ENCODE measurements at regions not wholly inside any gene's neighbourhood (a gene's known extent, or its start where the extent isn't known, plus 50 kb on each side); places are given as distances from the start of the nearest gene placed in this dataset.

DNA sequence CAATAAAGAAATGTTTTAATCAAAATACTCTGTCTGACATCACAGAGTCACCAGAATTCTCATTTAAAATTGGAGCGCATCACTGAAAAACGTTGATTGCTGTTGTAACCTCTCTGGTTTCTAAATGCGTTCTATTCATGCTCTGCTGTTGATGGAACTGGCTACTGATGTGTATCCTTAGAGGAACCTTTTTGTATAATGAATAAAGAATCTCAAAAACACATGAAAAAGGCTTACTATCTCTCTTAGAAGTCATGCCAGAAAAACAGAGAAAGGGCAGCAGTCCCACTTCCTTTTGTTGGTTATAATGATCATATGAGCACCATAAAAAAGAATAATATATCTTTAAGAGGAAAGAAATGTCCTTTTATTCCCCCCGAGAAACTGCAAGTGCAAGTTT is 615.5 kb downstream of the TLE1 start:
- Histone ChIP-seq H3K79me2 (ENCODE audit: insufficient read depth, low read length) (no peaks in the 10 kb centered on the region), H2AFZ (ENCODE audit: low read length) (no peak overlapping the region), H3K4me3 (ENCODE audit: low read length, poor library complexity, severe bottlenecking) (no peak overlapping the region), H3K36me3 (ENCODE audit: insufficient read depth, low read length) (no peaks in the 10 kb centered on the region), H4K20me1 (ENCODE audit: insufficient read depth, low read length, poor library complexity, severe bottlenecking) (no peaks in the 10 kb centered on the region), H3K4me1 (ENCODE audit: insufficient read depth, low read length, poor library complexity, severe bottlenecking) (peaks cover 5% of the 10 kb centered on the region), H3K27me3 (ENCODE audit: insufficient read depth, low read length, poor library complexity, severe bottlenecking) (no peaks in the 10 kb centered on the region), H3K9ac (ENCODE audit: low read depth, low read length, poor library complexity, severe bottlenecking) (no peak overlapping the region), H3F3A (ENCODE audit: low read depth) (no peaks in the 10 kb centered on the region), H3K9me2 (replicated peaks; ENCODE audit: low read depth, low read length) (no peaks in the 10 kb centered on the region), H3K4me2 (ENCODE audit: low read depth, low read length, poor library complexity, severe bottlenecking) (no peak overlapping the region), H3K9me3 (ENCODE audit: insufficient read depth, low read depth, low read length) (no peaks in the 10 kb centered on the region)
- TF ChIP-seq, protein P1, sequence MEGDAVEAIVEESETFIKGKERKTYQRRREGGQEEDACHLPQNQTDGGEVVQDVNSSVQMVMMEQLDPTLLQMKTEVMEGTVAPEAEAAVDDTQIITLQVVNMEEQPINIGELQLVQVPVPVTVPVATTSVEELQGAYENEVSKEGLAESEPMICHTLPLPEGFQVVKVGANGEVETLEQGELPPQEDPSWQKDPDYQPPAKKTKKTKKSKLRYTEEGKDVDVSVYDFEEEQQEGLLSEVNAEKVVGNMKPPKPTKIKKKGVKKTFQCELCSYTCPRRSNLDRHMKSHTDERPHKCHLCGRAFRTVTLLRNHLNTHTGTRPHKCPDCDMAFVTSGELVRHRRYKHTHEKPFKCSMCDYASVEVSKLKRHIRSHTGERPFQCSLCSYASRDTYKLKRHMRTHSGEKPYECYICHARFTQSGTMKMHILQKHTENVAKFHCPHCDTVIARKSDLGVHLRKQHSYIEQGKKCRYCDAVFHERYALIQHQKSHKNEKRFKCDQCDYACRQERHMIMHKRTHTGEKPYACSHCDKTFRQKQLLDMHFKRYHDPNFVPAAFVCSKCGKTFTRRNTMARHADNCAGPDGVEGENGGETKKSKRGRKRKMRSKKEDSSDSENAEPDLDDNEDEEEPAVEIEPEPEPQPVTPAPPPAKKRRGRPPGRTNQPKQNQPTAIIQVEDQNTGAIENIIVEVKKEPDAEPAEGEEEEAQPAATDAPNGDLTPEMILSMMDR (conservative IDR thresholded peaks at IDR 0.05; ENCODE audit: low read length) = no peak
- no peak for TF ChIP-seq EZH2phosphoT487 (IDR thresholded peaks at IDR 0.05; ENCODE audit: borderline replicate concordance)

DNA sequence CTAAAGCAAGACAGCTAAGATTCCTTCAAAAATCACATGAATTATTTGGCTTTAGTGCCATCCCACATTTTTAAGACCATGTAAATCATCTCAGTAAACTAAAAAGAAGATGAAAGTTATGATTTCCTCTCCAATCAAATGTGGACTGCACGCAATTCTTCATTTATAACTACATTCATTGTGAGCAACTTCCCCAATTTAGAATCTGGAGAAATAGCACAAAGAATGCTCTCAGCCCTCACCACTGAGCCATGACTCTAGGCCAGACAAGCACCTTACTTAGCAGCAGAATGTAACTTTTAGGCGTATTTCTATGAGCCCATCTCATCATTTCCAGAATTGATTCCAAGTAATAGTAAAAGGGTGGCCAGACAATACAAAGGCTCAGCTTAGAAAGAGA is 616.6 kb downstream of the TLE1 start:
- Histone ChIP-seq H3K36me3 (ENCODE audit: insufficient read depth, low read length) (no peaks in the 10 kb centered on the region), H3K9me3 (ENCODE audit: insufficient read depth, low read depth, low read length) (no peaks in the 10 kb centered on the region), H2AFZ (ENCODE audit: low read length) (no peak overlapping the region), H3K9me2 (replicated peaks; ENCODE audit: low read depth, low read length) (no peaks in the 10 kb centered on the region), H4K20me1 (ENCODE audit: insufficient read depth, low read length, poor library complexity, severe bottlenecking) (no peaks in the 10 kb centered on the region), H3K4me1 (ENCODE audit: insufficient read depth, low read length, poor library complexity, severe bottlenecking) (peaks cover 5% of the 10 kb centered on the region), H3K4me2 (ENCODE audit: low read depth, low read length, poor library complexity, severe bottlenecking) (no peak overlapping the region), H3K27me3 (ENCODE audit: insufficient read depth, low read length, poor library complexity, severe bottlenecking) (no peaks in the 10 kb centered on the region), H3K79me2 (ENCODE audit: insufficient read depth, low read length) (no peaks in the 10 kb centered on the region), H3K4me3 (ENCODE audit: low read length, poor library complexity, severe bottlenecking) (no peak overlapping the region), H3K9ac (ENCODE audit: low read depth, low read length, poor library complexity, severe bottlenecking) (no peak overlapping the region), H3F3A (ENCODE audit: low read depth) (no peaks in the 10 kb centered on the region)
- TF ChIP-seq, protein P1 (conservative IDR thresholded peaks at IDR 0.05; ENCODE audit: low read length) = no peak
- TF ChIP-seq EZH2phosphoT487 (IDR thresholded peaks at IDR 0.05; ENCODE audit: borderline replicate concordance) = no peak

DNA sequence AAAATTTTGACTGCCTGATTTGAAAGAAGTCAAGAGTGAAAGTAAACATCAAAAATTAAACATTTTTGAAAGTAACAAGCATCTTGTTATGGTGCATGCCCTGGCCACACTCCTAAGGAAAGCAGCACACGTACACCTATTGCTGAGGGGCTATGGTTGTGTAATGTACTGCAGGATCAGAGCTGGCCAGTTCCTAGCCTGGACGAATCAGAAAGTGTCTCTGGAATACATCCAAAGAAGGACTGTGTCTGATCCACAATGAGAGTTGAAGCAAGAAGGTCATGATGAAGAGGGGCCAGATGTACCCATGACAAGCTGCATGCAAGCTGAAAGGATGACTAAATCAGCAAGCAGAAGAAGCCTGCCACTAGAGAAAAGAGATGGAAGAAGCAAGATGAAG is 618.2 kb downstream of the TLE1 start:
- no peaks in the 10 kb centered on the region for H3K9me3 ChIP-seq (ENCODE audit: insufficient read depth, low read depth, low read length)
- no peak overlapping the region for H3K4me2 ChIP-seq (ENCODE audit: low read depth, low read length, poor library complexity, severe bottlenecking)
- no peak overlapping the region for H3K4me3 ChIP-seq (ENCODE audit: low read length, poor library complexity, severe bottlenecking)
- H3K9ac ChIP-seq (ENCODE audit: low read depth, low read length, poor library complexity, severe bottlenecking) = no peak overlapping the region
- no peaks in the 10 kb centered on the region for H4K20me1 ChIP-seq (ENCODE audit: insufficient read depth, low read length, poor library complexity, severe bottlenecking)
- no peaks in the 10 kb centered on the region for H3F3A ChIP-seq (ENCODE audit: low read depth)
- peaks cover 5% of the 10 kb centered on the region for H3K4me1 ChIP-seq (ENCODE audit: insufficient read depth, low read length, poor library complexity, severe bottlenecking)
- H3K27me3 ChIP-seq (ENCODE audit: insufficient read depth, low read length, poor library complexity, severe bottlenecking) = no peaks in the 10 kb centered on the region
- H2AFZ ChIP-seq (ENCODE audit: low read length) = no peak overlapping the region
- TF ChIP-seq, protein P1 (conservative IDR thresholded peaks at IDR 0.05; ENCODE audit: low read length) = no peak
- H3K9me2 ChIP-seq (replicated peaks; ENCODE audit: low read depth, low read length) = no peaks in the 10 kb centered on the region
- no peaks in the 10 kb centered on the region for H3K36me3 ChIP-seq (ENCODE audit: insufficient read depth, low read length)
- H3K79me2 ChIP-seq (ENCODE audit: insufficient read depth, low read length) = no peaks in the 10 kb centered on the region

Data from Loucy (cell line).